ENCODE measurements at regions not wholly inside any gene's neighbourhood (a gene's known extent, or its start where the extent isn't known, plus 50 kb on each side); places are given as distances from the start of the nearest gene placed in this dataset.

GRCh38 chr5:97907646-97908400 is 724.8 kb upstream of the RIOK2 start:
- no peak for DNase-seq (ENCODE audit: low spot score)
- no peak overlapping the region for H3K4me3 ChIP-seq
- peaks cover 0 to 29% of the 10 kb centered on the region in 2 donors for H3K9me3 ChIP-seq
- no peaks in the 10 kb centered on the region for H3K27me3 ChIP-seq
- no peaks in the 10 kb centered on the region for H3K36me3 ChIP-seq
- H3K4me1 ChIP-seq = no peaks in the 10 kb centered on the region
- H3K27ac ChIP-seq = no peak overlapping the region
- no peak for TF ChIP-seq CTCF (IDR thresholded peaks at IDR 0.05)

- no peak for TF ChIP-seq CTCF (IDR thresholded peaks at IDR 0.05)
- no peaks in the 10 kb centered on the region for H3K27me3 ChIP-seq
- no peak overlapping the region for H3K27ac ChIP-seq
- no peaks in the 10 kb centered on the region for H3K4me1 ChIP-seq
- no peaks in the 10 kb centered on the region for H3K36me3 ChIP-seq
- H3K9me3 ChIP-seq = peaks cover 0 to 13% of the 10 kb centered on the region in 2 donors
- no peak overlapping the region for H3K4me3 ChIP-seq
- no peak for DNase-seq (ENCODE audit: low spot score)
Observed at GRCh38 chr5:97909541-97909940, 726.5 kb upstream of the RIOK2 start.

DNA sequence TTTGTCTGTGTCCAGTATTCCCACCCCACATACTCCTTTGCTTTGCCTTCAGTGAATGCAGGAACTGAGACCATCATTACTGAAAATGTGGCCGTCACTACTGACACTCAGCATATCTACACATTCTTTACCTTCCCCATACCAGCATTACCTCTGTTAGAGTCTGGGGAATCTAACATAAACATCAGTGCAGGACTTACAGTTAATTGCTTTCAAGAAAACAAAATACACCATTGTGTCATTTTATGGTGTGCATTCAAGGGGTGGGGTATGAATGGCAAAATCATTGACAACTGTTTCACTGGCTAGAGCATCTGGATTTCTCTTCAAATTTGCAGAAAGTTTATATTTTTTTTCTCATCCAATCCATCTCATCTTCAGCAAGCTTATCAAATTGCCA is 731.4 kb upstream of the RIOK2 start:
- no peak for DNase-seq (ENCODE audit: low spot score)
- Histone ChIP-seq H3K27me3 (no peaks in the 10 kb centered on the region), H3K36me3 (no peaks in the 10 kb centered on the region), H3K27ac (no peak overlapping the region), H3K4me3 (no peak overlapping the region), H3K4me1 (no peaks in the 10 kb centered on the region), H3K9me3 (no peaks in the 10 kb centered on the region)
- no peak for TF ChIP-seq CTCF (IDR thresholded peaks at IDR 0.05)

DNA sequence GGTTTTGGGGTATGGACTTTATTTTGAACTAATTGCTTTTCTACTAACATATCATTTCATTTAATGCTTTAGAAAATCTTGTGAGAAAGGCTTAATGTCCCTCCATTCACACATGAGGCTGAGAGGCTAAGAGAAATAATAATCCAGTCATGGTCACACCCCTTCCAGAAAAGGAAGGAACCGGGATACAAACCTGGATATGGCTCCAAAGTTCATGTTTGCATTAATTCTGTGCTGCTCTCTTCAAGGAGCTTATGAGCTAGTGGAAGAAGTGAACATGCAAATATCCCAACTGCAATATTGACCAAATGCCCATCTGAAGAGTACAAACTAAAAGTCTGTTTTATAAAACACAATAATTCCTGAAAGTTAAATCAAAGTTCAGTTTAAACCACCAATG is 732.1 kb upstream of the RIOK2 start:
- TF ChIP-seq CTCF (IDR thresholded peaks at IDR 0.05) = no peak
- no peaks in the 10 kb centered on the region for H3K36me3 ChIP-seq
- H3K4me1 ChIP-seq = no peaks in the 10 kb centered on the region
- H3K27ac ChIP-seq = no peak overlapping the region
- H3K4me3 ChIP-seq = no peak overlapping the region
- no peaks in the 10 kb centered on the region for H3K9me3 ChIP-seq
- DNase-seq (ENCODE audit: low spot score) = no peak
- no peaks in the 10 kb centered on the region for H3K27me3 ChIP-seq

DNA sequence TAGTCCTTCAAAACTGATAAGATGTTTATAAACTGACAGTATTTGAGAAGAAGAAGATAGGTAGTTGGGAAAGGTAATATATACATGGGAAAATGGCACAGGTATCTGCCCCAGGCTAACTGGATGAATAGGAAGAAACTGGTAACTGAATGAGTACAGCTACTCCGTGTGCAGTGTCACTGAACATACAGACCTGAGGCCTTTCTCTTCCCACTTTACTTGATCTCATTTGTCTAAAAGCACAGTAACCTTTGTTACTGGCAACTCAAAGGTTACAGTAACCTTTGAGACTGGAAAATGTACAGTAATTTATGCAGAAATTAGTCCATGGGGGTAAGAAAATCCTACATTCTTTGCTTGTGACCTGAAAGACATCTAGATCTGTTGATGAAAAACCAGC is 735.0 kb upstream of the RIOK2 start:
- no peak for TF ChIP-seq CTCF (IDR thresholded peaks at IDR 0.05)
- no peaks in the 10 kb centered on the region for H3K9me3 ChIP-seq
- no peak overlapping the region for H3K27ac ChIP-seq
- H3K36me3 ChIP-seq = no peaks in the 10 kb centered on the region
- no peak for DNase-seq (ENCODE audit: low spot score)
- H3K4me3 ChIP-seq = no peak overlapping the region
- no peaks in the 10 kb centered on the region for H3K4me1 ChIP-seq
- H3K27me3 ChIP-seq = no peaks in the 10 kb centered on the region

- no peak overlapping the region for H3K27ac ChIP-seq
- no peaks in the 10 kb centered on the region for H3K4me1 ChIP-seq
- no peaks in the 10 kb centered on the region for H3K36me3 ChIP-seq
- H3K9me3 ChIP-seq = no peaks in the 10 kb centered on the region
- no peaks in the 10 kb centered on the region for H3K27me3 ChIP-seq
- no peak for DNase-seq (ENCODE audit: low spot score)
- H3K4me3 ChIP-seq = no peak overlapping the region
- TF ChIP-seq CTCF (IDR thresholded peaks at IDR 0.05) = no peak
Observed at GRCh38 chr5:97918620-97919019, 735.6 kb upstream of the RIOK2 start.
